H9 (cell line): ENCODE measurements at regions not wholly inside any gene's neighbourhood (a gene's known extent, or its start where the extent isn't known, plus 50 kb on each side); places are given as distances from the start of the nearest gene placed in this dataset.

Experiments used
- DNase-seq: peaks from one replicate; pipeline ENCODE4 v3.0.0-alpha.2; 2017
- H2AFZ ChIP-seq: one replicate; pipeline ENCODE4 v1.6.1; 2013; ENCODE audit warnings: mild to moderate bottlenecking, low read length, control low read depth, moderate library complexity
- H2AK5ac ChIP-seq: 2 replicates; pipeline ENCODE4 v1.6.1; 2013; ENCODE audit warnings: low read length, control low read depth, mixed read lengths; ENCODE audit not compliant: insufficient read length
- H2BK120ac ChIP-seq: one replicate; pipeline ENCODE4 v1.6.1; 2013; ENCODE audit warnings: low read depth, mild to moderate bottlenecking, low read length, control low read depth, inconsistent platforms; ENCODE audit not compliant: poor library complexity, severe bottlenecking
- H2BK12ac ChIP-seq: 2 replicates; pipeline ENCODE4 v1.6.1; 2013; ENCODE audit warnings: low read length, control low read depth, mixed read lengths, low read depth; ENCODE audit not compliant: insufficient read length
- H2BK15ac ChIP-seq: 2 replicates; pipeline ENCODE4 v1.6.1; 2013; ENCODE audit warnings: low read depth, low read length, control low read depth
- H2BK20ac ChIP-seq: one replicate; pipeline ENCODE4 v1.6.1; 2013; ENCODE audit warnings: low read depth, mild to moderate bottlenecking, low read length, control low read depth, inconsistent platforms; ENCODE audit not compliant: poor library complexity, severe bottlenecking
- H2BK5ac ChIP-seq: 2 replicates; pipeline ENCODE4 v1.6.1; 2013; ENCODE audit warnings: low read length, control low read depth, mixed read lengths; ENCODE audit not compliant: insufficient read length
- H3K14ac ChIP-seq: 2 replicates; pipeline ENCODE4 v1.6.1; 2013; ENCODE audit warnings: low read length, control low read depth; ENCODE audit not compliant: insufficient read depth
- H3K18ac ChIP-seq: 2 replicates; pipeline ENCODE4 v1.6.1; 2013; ENCODE audit warnings: low read depth, mild to moderate bottlenecking, mixed read lengths, low read length, control low read depth; ENCODE audit not compliant: insufficient read length
- H3K23ac ChIP-seq: 2 replicates; pipeline ENCODE4 v1.6.1; 2013; ENCODE audit warnings: low read length, control low read depth, mixed read lengths, low read depth; ENCODE audit not compliant: insufficient read length
- H3K23me2 ChIP-seq: 2 replicates; pipeline ENCODE4 v1.6.1; 2013; ENCODE audit warnings: low read depth, mild to moderate bottlenecking, mixed read lengths, low read length, control low read depth; ENCODE audit not compliant: insufficient read length, poor library complexity, severe bottlenecking
- H3K27ac ChIP-seq: 2 replicates; pipeline ENCODE4 v1.5.1; 2013; ENCODE audit warnings: low read length, control low read depth, mixed read lengths, low read depth; ENCODE audit not compliant: insufficient read length
- H3K27me3 ChIP-seq: 2 replicates; pipeline ENCODE4 v1.6.1; 2013; ENCODE audit warnings: low read length, control low read depth, inconsistent platforms; ENCODE audit not compliant: insufficient read depth
- H3K4ac ChIP-seq: 2 replicates; pipeline ENCODE4 v1.6.1; 2013; ENCODE audit warnings: low read depth, mild to moderate bottlenecking, control low read depth, inconsistent platforms, low read length, moderate library complexity
- H3K4me1 ChIP-seq: 2 replicates; pipeline ENCODE4 v1.6.1; 2013; ENCODE audit warnings: low read length, control low read depth, inconsistent platforms; ENCODE audit not compliant: insufficient read depth
- H3K4me2 ChIP-seq: 2 replicates; pipeline ENCODE4 v1.6.1; 2013; ENCODE audit warnings: low read length, control low read depth, mixed read lengths; ENCODE audit not compliant: insufficient read length, insufficient read depth
- H3K56ac ChIP-seq: 2 replicates; pipeline ENCODE4 v1.6.1; 2013; ENCODE audit warnings: low read depth, mild to moderate bottlenecking, mixed read lengths, low read length, control low read depth; ENCODE audit not compliant: insufficient read length
- H3K79me1 ChIP-seq: 2 replicates; pipeline ENCODE4 v1.6.1; 2013; ENCODE audit warnings: low read depth, mild to moderate bottlenecking, moderate library complexity, low read length, control low read depth, inconsistent platforms; ENCODE audit not compliant: insufficient read depth, poor library complexity, severe bottlenecking
- H3K79me2 ChIP-seq: 2 replicates; pipeline ENCODE4 v1.6.1; 2013; ENCODE audit warnings: low read length, control low read depth, inconsistent platforms; ENCODE audit not compliant: insufficient read depth
- H3K9ac ChIP-seq: 2 replicates; pipeline ENCODE4 v1.6.1; 2013; ENCODE audit warnings: low read length, control low read depth, mixed read lengths; ENCODE audit not compliant: insufficient read length; ENCODE audit errors: extremely low read depth
- H3K9me3 ChIP-seq: one replicate; pipeline ENCODE4 v1.6.1; 2013; ENCODE audit warnings: low read depth, low read length, inconsistent platforms; ENCODE audit not compliant: control insufficient read depth
- H3T11ph ChIP-seq: one replicate; pipeline ENCODE4 v1.6.1; 2013; ENCODE audit warnings: mild to moderate bottlenecking, low read length, control low read depth, inconsistent platforms
- H4K20me1 ChIP-seq: one replicate; pipeline ENCODE4 v1.6.1; 2013; ENCODE audit not compliant: control insufficient read depth, insufficient read length, insufficient read depth
- H4K5ac ChIP-seq: 2 replicates; pipeline ENCODE4 v1.6.1; 2013; ENCODE audit warnings: low read depth, mild to moderate bottlenecking, mixed read lengths, low read length, control low read depth; ENCODE audit not compliant: insufficient read length
- H4K8ac ChIP-seq: replicated peaks from 2 replicates; pipeline ENCODE4 v1.6.1; 2013; ENCODE audit warnings: low read length, control low read depth, mixed read lengths, low read depth; ENCODE audit not compliant: insufficient read length
- H4K91ac ChIP-seq: 2 replicates; pipeline ENCODE4 v1.6.1; 2013; ENCODE audit warnings: low read depth, mild to moderate bottlenecking, moderate library complexity, mixed read lengths, low read length, control low read depth; ENCODE audit not compliant: insufficient read length
- H3K27ac Mint-ChIP-seq, 3 experiments: 2 replicates in 2 of 3; 3 replicates in 1 of 3; pipeline ENCODE4 v1.8.0; 2020 to 2021; ENCODE audit warnings: mixed read lengths in 3 of 3, mild to moderate bottlenecking in 1 of 3, moderate library complexity in 1 of 3
- H3K27me3 Mint-ChIP-seq: 2 replicates; pipeline ENCODE4 v1.8.0; 2021; ENCODE audit warnings: low read depth, mild to moderate bottlenecking, moderate library complexity, mixed read lengths
- H3K36me3 Mint-ChIP-seq, 3 experiments: 2 replicates in 2 of 3; 3 replicates in 1 of 3; pipeline ENCODE4 v1.8.0; 2020 to 2021; ENCODE audit warnings: low read depth in 3 of 3, mixed read lengths in 3 of 3; ENCODE audit not compliant: insufficient read depth in 1 of 3
- H3K4me1 Mint-ChIP-seq, 2 experiments: 2 replicates each; pipeline ENCODE4 v1.8.0; 2020; ENCODE audit warnings: mixed read lengths in 2 of 2
- H3K4me3 Mint-ChIP-seq, 2 experiments: 2 replicates in 1 of 2; 3 replicates in 1 of 2; pipeline ENCODE4 v1.8.0; 2020 to 2021; ENCODE audit warnings: mild to moderate bottlenecking in 2 of 2, mixed read lengths in 2 of 2, moderate library complexity in 1 of 2
- H3K9me3 Mint-ChIP-seq, 2 experiments: 2 replicates in 1 of 2; 3 replicates in 1 of 2; pipeline ENCODE4 v1.8.0; 2020; ENCODE audit warnings: mild to moderate bottlenecking in 2 of 2, mixed read lengths in 2 of 2, moderate library complexity in 1 of 2
- WGBS: extraction: QIAGEN DNeasy Blood & Tissue Kit; methylation state at CpG from one replicate; pipeline ENCODE4 v1.1.7; 2013; ENCODE audit warnings: missing lambda C conversion rate, low lambda C conversion rate, mixed read lengths; ENCODE audit not compliant: insufficient read length; ENCODE audit errors: extremely low coverage; 5-methylcytosine and 5-hydroxymethylcytosine counted together
- TF ChIP-seq, protein P1 (sequence below): fragments of 200-600 bp; sonication (generic); conservative IDR thresholded peaks from 3 replicates; pipeline ENCODE4 v1.8.0; 2021; ENCODE audit warnings: antibody characterized with exemption, mild to moderate bottlenecking

GRCh38 chr4:64643841-64644240 is 234.6 kb upstream of the TECRL start:
- no peak overlapping the region for H3K18ac ChIP-seq
- no peak overlapping the region for H2BK12ac ChIP-seq
- no peak overlapping the region for H3K56ac ChIP-seq
- H3K79me2 ChIP-seq, result no peaks in the 10 kb centered on the region
- no peaks in the 10 kb centered on the region for H3K27me3 ChIP-seq
- Mint-ChIP-seq H3K4me3 (no peak overlapping the region), H3K27me3 (no peaks in the 10 kb centered on the region), H3K9me3 (peaks cover 4 to 14% of the 10 kb centered on the region in 2 experiments; a peak in 2 of 5 replicates), H3K4me1 (no peaks in the 10 kb centered on the region), H3K27ac (no peak overlapping the region), H3K36me3 (no peaks in the 10 kb centered on the region; a peak in 1 of 7 replicates)
- no peak overlapping the region for H2BK5ac ChIP-seq
- no peak overlapping the region for H3K27ac ChIP-seq
- H4K91ac ChIP-seq, result no peak overlapping the region
- no peaks in the 10 kb centered on the region for H3K4me1 ChIP-seq
- no CpG with 5 or more reads among the region's 3 CpGs for WGBS
- H4K5ac ChIP-seq, result no peak overlapping the region
- H3K79me1 ChIP-seq, result no peaks in the 10 kb centered on the region
- no peak overlapping the region for H3K14ac ChIP-seq
- H2BK120ac ChIP-seq, result no peak overlapping the region
- H3K9me3 ChIP-seq, result no peaks in the 10 kb centered on the region
- no peak overlapping the region for H3T11ph ChIP-seq
- H3K23me2 ChIP-seq, result no peaks in the 10 kb centered on the region
- H3K23ac ChIP-seq, result no peak overlapping the region
- H3K9ac ChIP-seq, result no peak overlapping the region
- H4K20me1 ChIP-seq, result no peaks in the 10 kb centered on the region
- no peak overlapping the region for H2BK15ac ChIP-seq
- no peak overlapping the region for H2BK20ac ChIP-seq
- no peak overlapping the region for H2AK5ac ChIP-seq
- H4K8ac ChIP-seq, result no peak overlapping the region
- H3K4ac ChIP-seq, result no peak overlapping the region
- no peak overlapping the region for H2AFZ ChIP-seq
- TF ChIP-seq, protein P1, sequence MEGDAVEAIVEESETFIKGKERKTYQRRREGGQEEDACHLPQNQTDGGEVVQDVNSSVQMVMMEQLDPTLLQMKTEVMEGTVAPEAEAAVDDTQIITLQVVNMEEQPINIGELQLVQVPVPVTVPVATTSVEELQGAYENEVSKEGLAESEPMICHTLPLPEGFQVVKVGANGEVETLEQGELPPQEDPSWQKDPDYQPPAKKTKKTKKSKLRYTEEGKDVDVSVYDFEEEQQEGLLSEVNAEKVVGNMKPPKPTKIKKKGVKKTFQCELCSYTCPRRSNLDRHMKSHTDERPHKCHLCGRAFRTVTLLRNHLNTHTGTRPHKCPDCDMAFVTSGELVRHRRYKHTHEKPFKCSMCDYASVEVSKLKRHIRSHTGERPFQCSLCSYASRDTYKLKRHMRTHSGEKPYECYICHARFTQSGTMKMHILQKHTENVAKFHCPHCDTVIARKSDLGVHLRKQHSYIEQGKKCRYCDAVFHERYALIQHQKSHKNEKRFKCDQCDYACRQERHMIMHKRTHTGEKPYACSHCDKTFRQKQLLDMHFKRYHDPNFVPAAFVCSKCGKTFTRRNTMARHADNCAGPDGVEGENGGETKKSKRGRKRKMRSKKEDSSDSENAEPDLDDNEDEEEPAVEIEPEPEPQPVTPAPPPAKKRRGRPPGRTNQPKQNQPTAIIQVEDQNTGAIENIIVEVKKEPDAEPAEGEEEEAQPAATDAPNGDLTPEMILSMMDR, result no peak
- no peak overlapping the region for H3K4me2 ChIP-seq
- no peak for DNase-seq
